Neural progenitor cell (in vitro differentiated cells): ENCODE measurements at regions not wholly inside any gene's neighbourhood (a gene's known extent, or its start where the extent isn't known, plus 50 kb on each side); places are given as distances from the start of the nearest gene placed in this dataset. TPM values are rescaled to one million over a fixed set of nuclear protein-coding genes. Genes with fewer than 3 reads are reported as not detected.

ENCODE experiments used
- DNase-seq: peaks from one replicate; pipeline ENCODE4 v3.0.0-alpha.2; 2016; ENCODE audit warnings: low spot score
- H2AFZ ChIP-seq: fragments of 200-600 bp; sonication (generic); replicated peaks from 2 replicates; pipeline ENCODE4 v1.6.1; 2016; ENCODE audit warnings: antibody characterized with exemption
- H3F3A ChIP-seq: fragments of 200-600 bp; sonication (generic); 2 replicates; pipeline ENCODE4 v1.6.1; 2016; ENCODE audit warnings: antibody characterized with exemption, low read depth
- H3K27ac ChIP-seq: fragments of 200-600 bp; sonication (generic); 2 replicates; pipeline ENCODE4 v1.5.1; 2016; ENCODE audit warnings: mild to moderate bottlenecking
- H3K27me3 ChIP-seq: fragments of 200-600 bp; sonication (generic); 2 replicates; pipeline ENCODE4 v1.6.1; 2016; ENCODE audit warnings: mild to moderate bottlenecking, moderate library complexity
- H3K36me3 ChIP-seq: fragments of 200-600 bp; sonication (generic); 2 replicates; pipeline ENCODE4 v1.5.1; 2016
- H3K4me1 ChIP-seq: fragments of 200-600 bp; sonication (generic); 2 replicates; pipeline ENCODE4 v1.6.1; 2016; ENCODE audit warnings: mixed run types
- H3K4me2 ChIP-seq: fragments of 200-600 bp; sonication (generic); 2 replicates; pipeline ENCODE4 v1.6.1; 2016
- H3K4me3 ChIP-seq: fragments of 200-600 bp; sonication (generic); 2 replicates; pipeline ENCODE4 v1.5.1; 2016
- H3K79me2 ChIP-seq: fragments of 200-600 bp; sonication (generic); 2 replicates; pipeline ENCODE4 v1.6.1; 2016; ENCODE audit warnings: low read depth
- H3K9ac ChIP-seq: fragments of 200-600 bp; sonication (generic); 2 replicates; pipeline ENCODE4 v1.6.1; 2016
- H3K9me3 ChIP-seq: fragments of 200-600 bp; sonication (generic); 2 replicates; pipeline ENCODE4 v1.5.1; 2016; ENCODE audit warnings: low read depth
- H4K20me1 ChIP-seq: fragments of 200-600 bp; sonication (generic); 2 replicates; pipeline ENCODE4 v1.6.1; 2016; ENCODE audit warnings: low read depth
- H3K27ac Mint-ChIP-seq: 3 replicates; pipeline ENCODE4 v1.8.0; 2021; ENCODE audit warnings: mixed read lengths
- H3K27me3 Mint-ChIP-seq: 2 replicates; pipeline ENCODE4 v1.8.0; 2022; ENCODE audit warnings: low read depth, mild to moderate bottlenecking, inconsistent platforms, moderate library complexity, mixed read lengths; ENCODE audit not compliant: insufficient read depth
- H3K36me3 Mint-ChIP-seq: 3 replicates; pipeline ENCODE4 v1.8.0; 2021; ENCODE audit warnings: mixed read lengths
- H3K4me1 Mint-ChIP-seq: 3 replicates; pipeline ENCODE4 v1.8.0; 2021; ENCODE audit warnings: mixed read lengths
- H3K4me3 Mint-ChIP-seq: 3 replicates; pipeline ENCODE4 v1.8.0; 2021; ENCODE audit warnings: mild to moderate bottlenecking, moderate library complexity, mixed read lengths
- H3K9me3 Mint-ChIP-seq: 3 replicates; pipeline ENCODE4 v1.8.0; 2020; ENCODE audit warnings: mixed read lengths
- CTCF ChIP-seq: fragments of 200-600 bp; sonication (generic); IDR thresholded peaks from 2 replicates; pipeline ENCODE4 v1.5.1; 2017; ENCODE audit warnings: antibody characterized with exemption, mild to moderate bottlenecking
- EZH2 ChIP-seq: fragments of 200-600 bp; sonication (generic); IDR thresholded peaks from 2 replicates; pipeline ENCODE4 v1.6.1; 2017; ENCODE audit warnings: antibody characterized with exemption, mild to moderate bottlenecking, moderate library complexity
- EZH2phosphoT487 ChIP-seq: fragments of 200-600 bp; sonication (generic); IDR thresholded peaks from 2 replicates; pipeline ENCODE4 v1.6.1; 2017; ENCODE audit warnings: antibody characterized with exemption
- small RNA-seq: library from RNA; depleted of rRNA; stranded (forward); fragments of <200 nt; gene quantifications from one replicate; pipeline ENCODE3, GENCODE V24; 2015

DNA sequence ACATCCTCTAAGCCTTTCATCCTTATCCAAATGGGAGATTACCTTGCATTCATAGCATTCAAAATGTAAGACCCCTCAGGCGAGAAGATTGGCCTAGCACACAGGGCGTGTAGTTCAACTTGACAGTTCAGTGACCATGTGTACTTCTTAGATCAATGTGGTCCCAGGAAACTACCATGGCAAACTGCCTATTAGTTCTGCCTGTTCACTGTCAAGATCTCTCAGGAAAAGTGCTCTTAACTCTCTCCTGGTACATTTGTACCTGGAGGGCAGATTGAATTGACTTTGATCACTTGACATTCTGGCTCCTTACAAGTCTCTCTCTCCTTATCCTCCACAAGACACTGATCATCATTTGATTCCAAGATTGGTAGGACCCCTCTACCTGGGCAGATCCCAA lies 122.4 kb downstream of the CDC7 start:
- Histone ChIP-seq H3K27me3 (no peaks in the 10 kb centered on the region), H4K20me1 (no peaks in the 10 kb centered on the region), H3K4me2 (no peak overlapping the region), H3K79me2 (no peaks in the 10 kb centered on the region), H3K27ac (no peak overlapping the region), H3K4me3 (no peak overlapping the region), H3K4me1 (peaks cover 13% of the 10 kb centered on the region), H3K36me3 (no peaks in the 10 kb centered on the region), H2AFZ (no peak overlapping the region), H3K9me3 (no peaks in the 10 kb centered on the region), H3K9ac (no peak overlapping the region), H3F3A (no peaks in the 10 kb centered on the region)
- Mint-ChIP-seq H3K27ac (no peak overlapping the region), H3K4me3 (no peak overlapping the region), H3K4me1 (peaks cover 28% of the 10 kb centered on the region), H3K36me3 (no peaks in the 10 kb centered on the region), H3K9me3 (peaks cover 4% of the 10 kb centered on the region), H3K27me3 (peaks cover 5% of the 10 kb centered on the region)
- TF ChIP-seq EZH2 (no peak), CTCF (no peak), EZH2phosphoT487 (no peak)
- DNase-seq, result no peak

DNA sequence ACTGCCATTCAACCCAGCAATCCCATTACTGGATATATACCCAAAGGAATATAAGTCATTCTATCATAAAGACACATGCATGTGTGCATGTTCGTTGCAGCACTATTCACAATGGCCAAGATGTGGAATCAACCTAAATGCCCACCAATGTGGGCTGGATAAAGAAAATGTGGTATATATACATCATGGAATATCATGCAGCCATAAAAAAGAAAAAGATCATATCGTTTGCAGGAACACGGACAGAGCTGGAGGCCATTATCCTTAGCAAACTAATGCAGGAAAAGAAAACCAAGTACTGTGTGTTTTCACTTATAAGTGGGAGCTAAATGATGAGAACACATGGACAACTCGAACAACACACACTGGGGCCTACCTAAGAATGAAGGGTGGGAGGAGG lies 123.7 kb downstream of the CDC7 start:
- no peak overlapping the region for H3K27ac ChIP-seq
- H3K9me3 ChIP-seq, result no peaks in the 10 kb centered on the region
- no peak for DNase-seq
- no peaks in the 10 kb centered on the region for H3K79me2 ChIP-seq
- H2AFZ ChIP-seq, result no peak overlapping the region
- Mint-ChIP-seq H3K27me3 (peaks cover 5% of the 10 kb centered on the region), H3K4me3 (no peak overlapping the region), H3K27ac (no peak overlapping the region), H3K36me3 (no peaks in the 10 kb centered on the region), H3K4me1 (peaks cover 22% of the 10 kb centered on the region), H3K9me3 (peaks cover 4% of the 10 kb centered on the region)
- H3K27me3 ChIP-seq, result no peaks in the 10 kb centered on the region
- no peak overlapping the region for H3K4me2 ChIP-seq
- no peaks in the 10 kb centered on the region for H3K36me3 ChIP-seq
- peaks cover 13% of the 10 kb centered on the region for H3K4me1 ChIP-seq
- no peaks in the 10 kb centered on the region for H3F3A ChIP-seq
- TF ChIP-seq EZH2phosphoT487 (no peak), EZH2 (no peak), CTCF (no peak)
- no peaks in the 10 kb centered on the region for H4K20me1 ChIP-seq
- no peak overlapping the region for H3K9ac ChIP-seq
- no peak overlapping the region for H3K4me3 ChIP-seq

Small RNA genes in the stretch of these regions (small RNA-seq; reads per million reads assigned to genes)
- gene AL714022.1, result not detected
